Common myeloid progenitor, CD34-positive (primary cell): ENCODE measurements at regions not wholly inside any gene's neighbourhood (a gene's known extent, or its start where the extent isn't known, plus 50 kb on each side); places are given as distances from the start of the nearest gene placed in this dataset.

Experiments
- CTCF ChIA-PET: fragments of 350-600 bp; sonication (Branson Sonifier 250); formaldehyde crosslinking; loops from one replicate; lab custom pipeline; 2021; ENCODE audit warnings: antibody characterized with exemption; lab: Charles Lee
- POLR2A ChIA-PET: fragments of 350-600 bp; sonication (Branson Sonifier 250); formaldehyde crosslinking; loops from one replicate; lab custom pipeline; 2021; ENCODE audit warnings: antibody characterized with exemption; lab: Charles Lee
- DNase-seq, 3 donors: peaks; one replicate each; pipeline versions ENCODE4 v3.0.0 to v3.0.0-alpha.2; 2013
- H3K27ac ChIP-seq, 2 experiments: 1 replicate in 1 of 2; 2 replicates in 1 of 2; pipeline ENCODE4 v1.7.0; 2013; ENCODE audit warnings: inconsistent platforms in 2 of 2, low read length in 2 of 2, mild to moderate bottlenecking in 2 of 2, low read depth in 1 of 2, moderate library complexity in 1 of 2; ENCODE audit not compliant: severe bottlenecking in 2 of 2, insufficient read depth in 1 of 2, poor library complexity in 1 of 2
- H3K27me3 ChIP-seq, 5 experiments: replicated peaks in 2 of 5; 1 replicate in 3 of 5; 2 replicates in 2 of 5; pipeline versions ENCODE4 v1.6.1 to v1.7.0; 2013; ENCODE audit warnings: low read length in 4 of 5, mild to moderate bottlenecking in 2 of 5, moderate library complexity in 2 of 5, inconsistent platforms in 1 of 5; ENCODE audit not compliant: insufficient read depth in 5 of 5, control insufficient read depth in 4 of 5
- H3K36me3 ChIP-seq, 4 experiments: 1 replicate in 2 of 4; 2 replicates in 2 of 4; pipeline versions ENCODE4 v1.6.1 to v1.7.0; 2013; ENCODE audit warnings: low read length in 3 of 4, control low read depth in 1 of 4, mild to moderate bottlenecking in 1 of 4; ENCODE audit not compliant: control insufficient read depth in 4 of 4, insufficient read depth in 4 of 4
- H3K4me1 ChIP-seq, 4 experiments: 1 replicate in 3 of 4; 2 replicates in 1 of 4; pipeline versions ENCODE4 v1.6.1 to v1.7.1; 2013; ENCODE audit warnings: low read length in 3 of 4, mild to moderate bottlenecking in 3 of 4, control low read depth in 1 of 4, inconsistent platforms in 1 of 4, moderate library complexity in 1 of 4; ENCODE audit not compliant: control insufficient read depth in 4 of 4, insufficient read depth in 4 of 4; ENCODE audit errors: control extremely low read depth in 1 of 4
- H3K4me3 ChIP-seq, 7 experiments: 1 replicate in 4 of 7; 2 replicates in 3 of 7; pipeline versions ENCODE4 v1.5.1 to v1.7.0; 2013; ENCODE audit warnings: mild to moderate bottlenecking in 7 of 7, low read length in 6 of 7, moderate library complexity in 6 of 7, inconsistent platforms in 2 of 7, low read depth in 2 of 7, control low read depth in 1 of 7; ENCODE audit not compliant: insufficient read depth in 4 of 7, control insufficient read depth in 1 of 7; ENCODE audit errors: extremely low read depth in 1 of 7
- H3K9me3 ChIP-seq, 5 experiments: 1 replicate in 4 of 5; 2 replicates in 1 of 5; pipeline versions ENCODE4 v1.6.1 to v1.7.1; 2013; ENCODE audit warnings: low read length in 4 of 5, mild to moderate bottlenecking in 2 of 5, inconsistent platforms in 1 of 5, low read depth in 1 of 5, moderate library complexity in 1 of 5; ENCODE audit not compliant: control insufficient read depth in 4 of 5, insufficient read depth in 2 of 5; ENCODE audit errors: control extremely low read depth in 1 of 5
- WGBS: methylation state at CpG from one replicate; pipeline ENCODE4 v1.1.5; 2013; ENCODE audit not compliant: insufficient coverage; 5-methylcytosine and 5-hydroxymethylcytosine counted together

- 100% methylated on average over 3 of the region's 4 CpGs for WGBS
- CTCF ChIA-PET = no interaction called here
- POLR2A ChIA-PET = no interaction called here
Measured at GRCh38 chr10:8534891-8535290, 480.4 kb downstream of the GATA3 start.

GRCh38 chr10:8539056-8539455 lies 484.6 kb downstream of the GATA3 start:
- Histone ChIP-seq H3K27me3 (peaks cover 0 to 2% (median 0%) of the 10 kb centered on the region in 5 experiments), H3K36me3 (no peaks in the 10 kb centered on the region), H3K27ac (no peak overlapping the region), H3K4me3 (no peak overlapping the region), H3K4me1 (peaks cover 0 to 4% (median 0%) of the 10 kb centered on the region in 4 experiments), H3K9me3 (peaks cover 0 to 11% (median 2%) of the 10 kb centered on the region in 5 experiments)
- ChIA-PET CTCF (interaction anchor here (1.3 kb wide), 1 partner anchor 12 kb away, joined by 3 read pairs; no protein-coding TSS in a partner anchor), POLR2A (no interaction called here)
- WGBS = 100% methylated on average over 1 of the region's 3 CpGs
- no peak for DNase-seq

More at GRCh38 chr10:8534891-8535290, 480.4 kb downstream of the GATA3 start:
- Histone ChIP-seq H3K9me3 (peaks cover 0 to 7% (median 0%) of the 10 kb centered on the region in 5 experiments), H3K36me3 (no peaks in the 10 kb centered on the region), H3K4me3 (no peak overlapping the region), H3K27me3 (peaks cover 0 to 6% (median 4%) of the 10 kb centered on the region in 5 experiments), H3K27ac (no peak overlapping the region), H3K4me1 (no peaks in the 10 kb centered on the region)
- no peak for DNase-seq

- WGBS = no CpG with 5 or more reads among the region's 3 CpGs
Measured at GRCh38 chr10:8543361-8544056, 489.0 kb downstream of the GATA3 start.

GRCh38 chr10:8544057-8544380 lies 489.5 kb downstream of the GATA3 start:
- peaks cover 0 to 18% (median 5%) of the 10 kb centered on the region in 5 experiments for H3K9me3 ChIP-seq
- 100% methylated on average over 1 of the region's 2 CpGs for WGBS
- DNase-seq = no peak
- peaks cover 0 to 7% (median 3%) of the 10 kb centered on the region in 5 experiments for H3K27me3 ChIP-seq
- peaks cover 0 to 4% (median 0%) of the 10 kb centered on the region in 4 experiments for H3K4me1 ChIP-seq
- H3K36me3 ChIP-seq = no peaks in the 10 kb centered on the region
- no peak overlapping the region for H3K27ac ChIP-seq
- H3K4me3 ChIP-seq = no peak overlapping the region
- POLR2A ChIA-PET = no interaction called here
- CTCF ChIA-PET = no interaction called here

More at GRCh38 chr10:8543361-8544056, 489.0 kb downstream of the GATA3 start:
- no peaks in the 10 kb centered on the region for H3K36me3 ChIP-seq
- ChIA-PET CTCF (no interaction called here), POLR2A (no interaction called here)
- peaks cover 0 to 7% (median 3%) of the 10 kb centered on the region in 5 experiments for H3K27me3 ChIP-seq
- peaks cover 0 to 4% (median 0%) of the 10 kb centered on the region in 4 experiments for H3K4me1 ChIP-seq
- H3K9me3 ChIP-seq = peaks cover 0 to 16% (median 5%) of the 10 kb centered on the region in 5 experiments
- no peak overlapping the region for H3K4me3 ChIP-seq
- no peak overlapping the region for H3K27ac ChIP-seq
- DNase-seq = peak; percentile 13 to 68 (median 67)

GRCh38 chr10:8544500-8544899 lies 490.0 kb downstream of the GATA3 start:
- Histone ChIP-seq H3K4me1 (peaks cover 0 to 4% (median 0%) of the 10 kb centered on the region in 4 experiments), H3K36me3 (no peaks in the 10 kb centered on the region), H3K4me3 (no peak overlapping the region), H3K27ac (no peak overlapping the region), H3K9me3 (peaks cover 0 to 20% (median 5%) of the 10 kb centered on the region in 5 experiments), H3K27me3 (peaks cover 0 to 7% (median 3%) of the 10 kb centered on the region in 5 experiments)
- DNase-seq = no peak
- POLR2A ChIA-PET = no interaction called here
- CTCF ChIA-PET = no interaction called here
- 100% methylated on average over 3 of the region's 6 CpGs for WGBS

GRCh38 chr10:8554574-8554973 lies 500.1 kb downstream of the GATA3 start:
- no peaks in the 10 kb centered on the region for H3K4me1 ChIP-seq
- 95% methylated on average over 3 of the region's 4 CpGs for WGBS
- no peaks in the 10 kb centered on the region for H3K36me3 ChIP-seq
- no peaks in the 10 kb centered on the region for H3K27me3 ChIP-seq
- no peak for DNase-seq
- CTCF ChIA-PET = no interaction called here
- H3K27ac ChIP-seq = no peak overlapping the region
- H3K4me3 ChIP-seq = no peak overlapping the region
- H3K9me3 ChIP-seq = no peaks in the 10 kb centered on the region
- POLR2A ChIA-PET = no interaction called here

GRCh38 chr10:8556321-8556720 lies 501.8 kb downstream of the GATA3 start:
- POLR2A ChIA-PET = no interaction called here
- Histone ChIP-seq H3K4me1 (no peaks in the 10 kb centered on the region), H3K27ac (no peak overlapping the region), H3K9me3 (no peaks in the 10 kb centered on the region), H3K27me3 (no peaks in the 10 kb centered on the region), H3K36me3 (no peaks in the 10 kb centered on the region), H3K4me3 (no peak overlapping the region)
- CTCF ChIA-PET = no interaction called here
- no peak for DNase-seq
